ENCODE measurements at regions not wholly inside any gene's neighbourhood (a gene's known extent, or its start where the extent isn't known, plus 50 kb on each side); places are given as distances from the start of the nearest gene placed in this dataset.

DNA sequence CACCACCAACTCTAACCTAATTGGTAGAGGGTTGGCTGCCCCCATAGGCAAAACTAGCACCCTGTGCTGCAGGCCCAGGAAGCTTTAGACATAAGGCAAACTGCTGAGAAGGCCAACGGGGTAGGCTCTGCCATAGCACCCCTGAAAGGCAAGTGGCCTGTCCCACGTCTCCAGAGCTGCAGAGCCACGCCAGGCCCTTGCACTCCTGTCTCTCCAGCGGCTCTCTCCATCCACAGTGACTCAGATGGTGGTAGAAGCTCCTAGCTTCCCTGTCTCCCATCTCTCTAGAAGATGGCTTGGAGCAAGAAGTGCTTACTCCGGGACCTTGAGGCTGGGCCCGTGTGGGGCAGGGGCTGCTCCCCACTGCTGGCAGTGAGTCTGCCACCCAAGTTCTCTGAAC is 310.6 kb upstream of the ZMIZ1 start:
- DNase-seq (no peak), ATAC-seq (no peak)
- no peaks in the 10 kb centered on the region for H4K20me1 ChIP-seq (ENCODE audit: low read length)
- no peak overlapping the region for H3K4me3 ChIP-seq (ENCODE audit: low read length)
- H3F3A ChIP-seq (ENCODE audit: low read length, unreplicated experiment): peaks cover 6% of the 10 kb centered on the region
- H3K9me3 ChIP-seq (ENCODE audit: low read length): no peaks in the 10 kb centered on the region
- ChIA-PET CTCF (no interaction called here), POLR2A (ENCODE audit: unreplicated experiment) (no interaction called here)
- no TSS peak for BruUV-seq (replicated peaks)
- peaks cover 28% of the 10 kb centered on the region for H3K4me1 ChIP-seq (ENCODE audit: insufficient read depth, low read length)
- peak overlapping the region; percentile 73 for H3K27ac ChIP-seq (ENCODE audit: low read length)
- H3K4me2 ChIP-seq (ENCODE audit: low read length): peak overlapping the region; percentile 51
- no peaks in the 10 kb centered on the region for H3K79me2 ChIP-seq (ENCODE audit: low read length)
- H3K9ac ChIP-seq (ENCODE audit: low read length): peak overlapping the region; percentile 55; the same call in 1 of the 2 replicates
- H3K27me3 ChIP-seq (ENCODE audit: low read length): no peaks in the 10 kb centered on the region
- TF ChIP-seq EZH2phosphoT487 (IDR thresholded peaks at IDR 0.05; ENCODE audit: borderline replicate concordance, low read length) (no peak), EZH2 (IDR thresholded peaks at IDR 0.05; ENCODE audit: low read length, unreplicated experiment) (no peak)
- no peaks in the 10 kb centered on the region for H3K9me2 ChIP-seq (replicated peaks; ENCODE audit: low read length)
- intact Hi-C loops (cut with micrococcal nuclease): loop anchor here (10.0 kb wide), 1 partner anchor 503 kb away; no protein-coding TSS in a partner anchor
- no peaks in the 10 kb centered on the region for H3K36me3 ChIP-seq (ENCODE audit: low read depth, low read length)
- H2AFZ ChIP-seq (ENCODE audit: low read length): peak overlapping the region; percentile 39

DNA sequence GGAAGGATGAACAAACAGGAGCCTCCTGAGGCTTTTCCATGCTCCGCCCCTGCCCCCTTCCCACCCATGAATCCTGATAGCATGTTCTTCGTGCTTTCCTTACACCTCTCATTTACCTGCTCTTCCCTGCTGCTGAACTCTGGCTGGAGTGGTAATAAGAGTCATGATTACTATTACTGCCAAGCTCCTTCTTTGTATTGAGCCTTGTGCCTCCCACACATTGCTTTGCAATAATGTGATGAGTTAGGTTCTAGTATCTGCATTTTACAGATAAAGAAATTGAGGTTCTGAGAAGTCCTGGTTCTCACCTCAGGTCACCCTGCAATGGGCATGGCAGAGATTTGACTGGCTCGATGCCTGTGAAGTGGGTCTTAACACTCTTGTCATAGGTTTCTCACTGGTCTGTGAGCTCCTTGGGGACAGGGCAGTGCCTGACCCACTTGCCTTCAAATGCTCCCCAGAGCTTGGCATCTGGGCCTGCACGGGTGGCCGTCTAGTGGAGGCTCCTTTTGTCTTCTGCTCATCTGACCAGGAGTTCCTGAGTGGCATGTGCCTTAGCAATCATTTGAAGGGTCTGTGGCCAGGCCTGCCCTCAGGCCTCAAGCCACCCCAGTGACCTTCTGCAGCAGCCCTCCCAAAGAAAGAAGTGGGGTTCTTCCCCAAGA is 309.2 kb upstream of the ZMIZ1 start:
- Histone ChIP-seq H3F3A (ENCODE audit: low read length, unreplicated experiment) (peaks cover 6% of the 10 kb centered on the region), H3K9me2 (replicated peaks; ENCODE audit: low read length) (no peaks in the 10 kb centered on the region), H2AFZ (ENCODE audit: low read length) (no peak overlapping the region), H3K9me3 (ENCODE audit: low read length) (no peaks in the 10 kb centered on the region), H4K20me1 (ENCODE audit: low read length) (no peaks in the 10 kb centered on the region), H3K4me1 (ENCODE audit: insufficient read depth, low read length) (peaks cover 28% of the 10 kb centered on the region), H3K79me2 (ENCODE audit: low read length) (no peaks in the 10 kb centered on the region), H3K36me3 (ENCODE audit: low read depth, low read length) (no peaks in the 10 kb centered on the region), H3K27ac (ENCODE audit: low read length) (no peak overlapping the region), H3K27me3 (ENCODE audit: low read length) (no peaks in the 10 kb centered on the region), H3K4me3 (ENCODE audit: low read length) (no peak overlapping the region), H3K4me2 (ENCODE audit: low read length) (no peak overlapping the region), H3K9ac (ENCODE audit: low read length) (no peak overlapping the region)
- intact Hi-C loops (cut with micrococcal nuclease): loop anchor here (10.0 kb wide), 1 partner anchor 505 kb away; no protein-coding TSS in a partner anchor
- ATAC-seq (no peak), DNase-seq (no peak)
- TF ChIP-seq EZH2phosphoT487 (IDR thresholded peaks at IDR 0.05; ENCODE audit: borderline replicate concordance, low read length) (no peak), CTCF (conservative IDR thresholded peaks at IDR 0.05; ENCODE audit: low read depth, low read length) (no peak), EZH2 (IDR thresholded peaks at IDR 0.05; ENCODE audit: low read length, unreplicated experiment) (no peak)
- CTCF ChIA-PET: no interaction called here
- POLR2A ChIA-PET (ENCODE audit: unreplicated experiment): no interaction called here
- BruUV-seq (replicated peaks): no TSS peak

DNA sequence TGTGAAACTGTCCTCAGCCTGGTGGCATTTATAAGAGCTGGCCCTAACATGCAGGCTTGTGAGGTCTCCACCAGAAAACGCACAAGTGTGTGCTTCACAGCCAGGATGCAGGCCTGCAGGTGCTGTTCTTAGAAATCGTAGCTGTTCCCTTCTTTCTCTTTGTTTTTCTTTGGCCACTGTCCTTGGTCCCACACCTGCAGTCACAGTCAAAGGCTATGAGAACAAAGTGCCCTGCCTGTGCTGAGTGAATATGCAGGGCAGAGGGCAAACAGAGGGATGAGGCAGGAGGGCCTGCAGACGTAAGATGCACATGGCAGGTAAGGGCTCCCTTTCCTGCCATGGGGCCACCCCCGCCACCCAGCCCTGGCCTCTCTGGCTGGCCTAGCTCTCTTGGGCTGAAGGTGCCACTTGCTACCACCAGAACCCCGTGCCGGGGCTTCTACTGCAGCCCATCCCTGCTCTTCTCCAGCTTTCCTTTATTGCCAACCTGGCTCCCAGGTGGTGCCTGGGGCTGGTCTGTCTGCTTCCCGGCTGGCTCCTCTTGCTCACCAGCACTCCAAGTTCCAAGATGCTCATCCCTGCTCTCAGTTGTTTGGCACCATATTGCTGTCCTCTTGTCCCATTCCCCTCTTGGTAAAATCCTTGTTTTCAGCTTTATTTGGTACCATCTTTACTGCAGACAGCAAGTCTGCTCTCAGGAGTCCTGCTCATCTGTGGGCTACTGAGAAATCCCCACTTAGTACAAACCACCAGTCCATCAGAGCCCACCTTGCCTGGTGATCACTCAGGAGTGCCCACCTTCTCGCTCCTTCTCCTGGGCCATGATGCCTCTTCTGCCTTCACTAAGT is 308.1 kb upstream of the ZMIZ1 start:
- H3F3A ChIP-seq (ENCODE audit: low read length, unreplicated experiment): peaks cover 6% of the 10 kb centered on the region
- DNase-seq (no peak), ATAC-seq (no peak)
- no peak overlapping the region for H3K4me2 ChIP-seq (ENCODE audit: low read length)
- H4K20me1 ChIP-seq (ENCODE audit: low read length): no peaks in the 10 kb centered on the region
- ChIA-PET POLR2A (ENCODE audit: unreplicated experiment) (no interaction called here), CTCF (no interaction called here)
- H3K79me2 ChIP-seq (ENCODE audit: low read length): no peaks in the 10 kb centered on the region
- intact Hi-C loops (cut with micrococcal nuclease): no loop called here
- TF ChIP-seq EZH2 (IDR thresholded peaks at IDR 0.05; ENCODE audit: low read length, unreplicated experiment) (no peak), EZH2phosphoT487 (IDR thresholded peaks at IDR 0.05; ENCODE audit: borderline replicate concordance, low read length) (no peak), CTCF (conservative IDR thresholded peaks at IDR 0.05; ENCODE audit: low read depth, low read length) (no peak)
- no peaks in the 10 kb centered on the region for H3K36me3 ChIP-seq (ENCODE audit: low read depth, low read length)
- no peaks in the 10 kb centered on the region for H3K9me3 ChIP-seq (ENCODE audit: low read length)
- H3K9me2 ChIP-seq (replicated peaks; ENCODE audit: low read length): no peaks in the 10 kb centered on the region
- H3K9ac ChIP-seq (ENCODE audit: low read length): no peak overlapping the region
- H3K4me3 ChIP-seq (ENCODE audit: low read length): no peak overlapping the region
- H3K27ac ChIP-seq (ENCODE audit: low read length): no peak overlapping the region
- H2AFZ ChIP-seq (ENCODE audit: low read length): no peak overlapping the region
- no peaks in the 10 kb centered on the region for H3K27me3 ChIP-seq (ENCODE audit: low read length)
- H3K4me1 ChIP-seq (ENCODE audit: insufficient read depth, low read length): peaks cover 27% of the 10 kb centered on the region
- BruUV-seq (replicated peaks): no TSS peak

Measured in PC-3 (cell line).